Testis (tissue), 2 donors: ENCODE measurements at regions not wholly inside any gene's neighbourhood (a gene's known extent, or its start where the extent isn't known, plus 50 kb on each side); places are given as distances from the start of the nearest gene placed in this dataset.

Experiments used
- DNase-seq: peaks from one replicate; pipeline ENCODE4 v3.0.0-alpha.2; 2019
- H3K27ac ChIP-seq, 2 donors: fragments of 200-600 bp; sonication (generic); one replicate each; pipeline ENCODE4 v1.5.1; 2019
- H3K27me3 ChIP-seq: fragments of 200-600 bp; sonication (generic); one replicate; pipeline ENCODE4 v1.5.1; 2019
- H3K36me3 ChIP-seq: fragments of 200-600 bp; sonication (generic); one replicate; pipeline ENCODE4 v1.5.1; 2017; ENCODE audit warnings: low read depth; ENCODE audit errors: missing control alignments
- H3K4me1 ChIP-seq: fragments of 200-600 bp; sonication (generic); one replicate; pipeline ENCODE4 v1.5.1; 2019
- H3K4me3 ChIP-seq, 2 donors: fragments of 200-600 bp; sonication (generic); one replicate each; pipeline ENCODE4 v1.5.1; 2017 to 2019
- H3K9me3 ChIP-seq: fragments of 200-600 bp; sonication (generic); one replicate; pipeline ENCODE4 v1.5.1; 2017
- CTCF ChIP-seq, 3 experiments: fragments of 450-650 bp in 2 of 3; fragments of 200-600 bp in 1 of 3; sonication (generic) in 1 of 3; IDR thresholded peaks; one replicate each; pipeline ENCODE4 v1.5.1; 2016 to 2019; ENCODE audit warnings: antibody characterized with exemption in 3 of 3, mild to moderate bottlenecking in 2 of 3, moderate library complexity in 1 of 3
- POLR2A ChIP-seq: fragments of 450-650 bp; IDR thresholded peaks from one replicate; pipeline ENCODE4 v1.6.1; 2017; ENCODE audit warnings: antibody characterized with exemption, mild to moderate bottlenecking, moderate library complexity
- WGBS, 2 donors: methylation state at CpG; one replicate each; pipeline ENCODE4 v1.1.5; 2018; 5-methylcytosine and 5-hydroxymethylcytosine counted together
- intact Hi-C: fragments of 100-400 bp; cut with DNase I; formaldehyde crosslinking; loops from one replicate; pipeline ENCODE4 v1.15.1; 2023; ENCODE audit warnings: low total_unique reads

GRCh38 chr7:156534925-156535324 lies 105.6 kb upstream of the RNF32 start:
- Histone ChIP-seq H3K27ac (no peak overlapping the region), H3K9me3 (no peaks in the 10 kb centered on the region), H3K36me3 (no peaks in the 10 kb centered on the region), H3K27me3 (no peaks in the 10 kb centered on the region), H3K4me1 (no peaks in the 10 kb centered on the region), H3K4me3 (no peak overlapping the region)
- TF ChIP-seq POLR2A (no peak), CTCF (IDR thresholded peaks at IDR 0.05) (no peak)
- DNase-seq, result no peak
- intact Hi-C loops, result no loop called here
- 83 to 84% methylated on average over 9 of the region's 9 CpGs for WGBS, 2 donors

- WGBS, 2 donors, result 85 to 91% methylated on average over 9 of the region's 9 CpGs
- intact Hi-C loops, result no loop called here
- H3K4me3 ChIP-seq, result no peak overlapping the region
- TF ChIP-seq POLR2A (no peak), CTCF (IDR thresholded peaks at IDR 0.05) (no peak)
- H3K9me3 ChIP-seq, result no peaks in the 10 kb centered on the region
- H3K36me3 ChIP-seq, result no peaks in the 10 kb centered on the region
- H3K27me3 ChIP-seq, result no peaks in the 10 kb centered on the region
- H3K4me1 ChIP-seq, result no peaks in the 10 kb centered on the region
- no peak for DNase-seq
- no peak overlapping the region for H3K27ac ChIP-seq
These were observed 106.6 kb upstream of the RNF32 start for GRCh38 chr7:156533964-156534363.

- no peak for TF ChIP-seq POLR2A
- no peak for TF ChIP-seq CTCF (IDR thresholded peaks at IDR 0.05)
- no peaks in the 10 kb centered on the region for H3K36me3 ChIP-seq
- no peaks in the 10 kb centered on the region for H3K27me3 ChIP-seq
- no peak overlapping the region for H3K4me3 ChIP-seq
- intact Hi-C loops, result no loop called here
- no peak overlapping the region for H3K27ac ChIP-seq
- no peaks in the 10 kb centered on the region for H3K9me3 ChIP-seq
- no peak for DNase-seq
- no peaks in the 10 kb centered on the region for H3K4me1 ChIP-seq
- WGBS, 2 donors, result 90 to 95% methylated on average over 11 to 13 of the region's 13 CpGs
These were observed 107.2 kb upstream of the RNF32 start for GRCh38 chr7:156533420-156533819.

- Histone ChIP-seq H3K27me3 (no peaks in the 10 kb centered on the region), H3K4me3 (no peak overlapping the region), H3K27ac (no peak overlapping the region), H3K9me3 (no peaks in the 10 kb centered on the region), H3K4me1 (no peaks in the 10 kb centered on the region), H3K36me3 (no peaks in the 10 kb centered on the region)
- no peak for DNase-seq
- intact Hi-C loops, result no loop called here
- TF ChIP-seq POLR2A, result no peak
- 44 to 94% methylated on average over 2 of the region's 2 CpGs for WGBS, 2 donors
These were observed 108.5 kb upstream of the RNF32 start for GRCh38 chr7:156532016-156532602.

- Histone ChIP-seq H3K27ac (no peak overlapping the region), H3K4me1 (no peaks in the 10 kb centered on the region), H3K36me3 (no peaks in the 10 kb centered on the region), H3K9me3 (no peaks in the 10 kb centered on the region), H3K27me3 (no peaks in the 10 kb centered on the region), H3K4me3 (no peak overlapping the region)
- 78 to 83% methylated on average over 5 of the region's 5 CpGs for WGBS, 2 donors
- DNase-seq, result no peak
- intact Hi-C loops, result no loop called here
- TF ChIP-seq POLR2A, result no peak
- TF ChIP-seq CTCF (IDR thresholded peaks at IDR 0.05), result no peak
These were observed 110.6 kb upstream of the RNF32 start for GRCh38 chr7:156529956-156530355.
